Uterus (tissue), 3 donors: ENCODE measurements at regions not wholly inside any gene's neighbourhood (a gene's known extent, or its start where the extent isn't known, plus 50 kb on each side); places are given as distances from the start of the nearest gene placed in this dataset.
"Not testable (repeated sequence)": the region's sequence is repeated elsewhere in the genome, so short reads cannot be mapped to it uniquely, and the experiment has no call there.

ENCODE experiments used
- DNase-seq, 2 donors: peaks; one replicate each; pipeline ENCODE4 v3.0.0-alpha.2; 2019 to 2020
- H3K27ac ChIP-seq, 2 donors: fragments of 200-600 bp; sonication (generic); 1 replicate in 1 of 2; 2 replicates in 1 of 2; pipeline ENCODE4 v1.5.1; 2016 to 2018
- H3K27me3 ChIP-seq, 2 donors: fragments of 200-600 bp; sonication (generic); one replicate each; pipeline ENCODE4 v1.5.1; 2018 to 2019; ENCODE audit warnings: control low read depth in 1 of 2
- H3K36me3 ChIP-seq, 2 donors: fragments of 200-600 bp; sonication (generic); one replicate each; pipeline ENCODE4 v1.5.1; 2019; ENCODE audit warnings: control low read depth in 1 of 2
- H3K4me1 ChIP-seq, 2 donors: fragments of 200-600 bp; sonication (generic); one replicate each; pipeline ENCODE4 v1.5.1; 2018 to 2019; ENCODE audit warnings: control low read depth in 1 of 2
- H3K4me3 ChIP-seq, 2 donors: fragments of 200-600 bp; sonication (generic); 1 replicate in 1 of 2; 2 replicates in 1 of 2; pipeline ENCODE4 v1.5.1; 2018 to 2019; ENCODE audit warnings: mild to moderate bottlenecking in 1 of 2
- H3K9me3 ChIP-seq, 2 donors: fragments of 200-600 bp; sonication (generic); one replicate each; pipeline ENCODE4 v1.5.1; 2019; ENCODE audit warnings: control low read depth in 1 of 2
- POLR2A ChIP-seq, 2 donors: fragments of 450-650 bp; IDR thresholded peaks; one replicate each; pipeline ENCODE4 v1.6.1; 2016; ENCODE audit warnings: antibody characterized with exemption in 2 of 2, mild to moderate bottlenecking in 1 of 2, moderate library complexity in 1 of 2
- intact Hi-C: fragments of 100-400 bp; cut with DNase I; formaldehyde crosslinking; loops from one replicate; pipeline ENCODE4 v1.15.1; 2023; ENCODE audit warnings: low total_unique reads
- TF ChIP-seq, protein P1 (sequence below), 4 experiments: fragments of 200-600 bp in 2 of 4; fragments of 450-650 bp in 2 of 4; sonication (generic) in 2 of 4; IDR thresholded peaks; one replicate each; pipeline ENCODE4 v1.5.1; 2016 to 2019; ENCODE audit warnings: antibody characterized with exemption in 4 of 4, mild to moderate bottlenecking in 2 of 4, moderate library complexity in 1 of 4
- donor health status: DM: yes; HTN: yes; CAD: no.

DNA sequence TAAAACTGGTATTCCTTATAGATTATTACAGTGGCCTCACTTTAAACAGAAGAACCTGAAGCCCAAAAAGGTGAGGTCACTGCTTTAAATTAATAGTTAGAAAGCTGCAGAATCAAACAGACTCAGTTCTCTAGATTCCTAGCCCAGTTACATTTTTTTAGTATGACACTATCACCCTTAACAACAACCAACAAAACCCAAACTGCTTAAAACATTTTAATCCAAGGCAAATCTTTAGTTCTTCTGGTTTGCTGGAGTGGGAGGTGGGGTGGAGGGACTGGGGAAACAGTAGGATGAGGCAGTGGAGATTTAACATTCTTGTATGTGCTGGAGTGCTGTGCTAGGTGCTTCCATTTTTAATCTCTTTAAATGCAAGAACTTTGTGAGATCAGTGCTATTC lies 631.6 kb upstream of the KCNMB2 start:
- peak overlapping the region; percentile 45 to 69 for H3K27ac ChIP-seq
- no peak for TF ChIP-seq POLR2A (IDR thresholded peaks at IDR 0.05)
- TF ChIP-seq, protein P1, sequence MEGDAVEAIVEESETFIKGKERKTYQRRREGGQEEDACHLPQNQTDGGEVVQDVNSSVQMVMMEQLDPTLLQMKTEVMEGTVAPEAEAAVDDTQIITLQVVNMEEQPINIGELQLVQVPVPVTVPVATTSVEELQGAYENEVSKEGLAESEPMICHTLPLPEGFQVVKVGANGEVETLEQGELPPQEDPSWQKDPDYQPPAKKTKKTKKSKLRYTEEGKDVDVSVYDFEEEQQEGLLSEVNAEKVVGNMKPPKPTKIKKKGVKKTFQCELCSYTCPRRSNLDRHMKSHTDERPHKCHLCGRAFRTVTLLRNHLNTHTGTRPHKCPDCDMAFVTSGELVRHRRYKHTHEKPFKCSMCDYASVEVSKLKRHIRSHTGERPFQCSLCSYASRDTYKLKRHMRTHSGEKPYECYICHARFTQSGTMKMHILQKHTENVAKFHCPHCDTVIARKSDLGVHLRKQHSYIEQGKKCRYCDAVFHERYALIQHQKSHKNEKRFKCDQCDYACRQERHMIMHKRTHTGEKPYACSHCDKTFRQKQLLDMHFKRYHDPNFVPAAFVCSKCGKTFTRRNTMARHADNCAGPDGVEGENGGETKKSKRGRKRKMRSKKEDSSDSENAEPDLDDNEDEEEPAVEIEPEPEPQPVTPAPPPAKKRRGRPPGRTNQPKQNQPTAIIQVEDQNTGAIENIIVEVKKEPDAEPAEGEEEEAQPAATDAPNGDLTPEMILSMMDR (IDR thresholded peaks at IDR 0.05): no peak
- H3K27me3 ChIP-seq: no peaks in the 10 kb centered on the region
- no peak for DNase-seq
- H3K9me3 ChIP-seq: no peaks in the 10 kb centered on the region
- no peak overlapping the region for H3K4me3 ChIP-seq
- intact Hi-C loops: no loop called here
- peaks cover 8 to 9% of the 10 kb centered on the region in 2 donors for H3K4me1 ChIP-seq
- no peaks in the 10 kb centered on the region for H3K36me3 ChIP-seq

DNA sequence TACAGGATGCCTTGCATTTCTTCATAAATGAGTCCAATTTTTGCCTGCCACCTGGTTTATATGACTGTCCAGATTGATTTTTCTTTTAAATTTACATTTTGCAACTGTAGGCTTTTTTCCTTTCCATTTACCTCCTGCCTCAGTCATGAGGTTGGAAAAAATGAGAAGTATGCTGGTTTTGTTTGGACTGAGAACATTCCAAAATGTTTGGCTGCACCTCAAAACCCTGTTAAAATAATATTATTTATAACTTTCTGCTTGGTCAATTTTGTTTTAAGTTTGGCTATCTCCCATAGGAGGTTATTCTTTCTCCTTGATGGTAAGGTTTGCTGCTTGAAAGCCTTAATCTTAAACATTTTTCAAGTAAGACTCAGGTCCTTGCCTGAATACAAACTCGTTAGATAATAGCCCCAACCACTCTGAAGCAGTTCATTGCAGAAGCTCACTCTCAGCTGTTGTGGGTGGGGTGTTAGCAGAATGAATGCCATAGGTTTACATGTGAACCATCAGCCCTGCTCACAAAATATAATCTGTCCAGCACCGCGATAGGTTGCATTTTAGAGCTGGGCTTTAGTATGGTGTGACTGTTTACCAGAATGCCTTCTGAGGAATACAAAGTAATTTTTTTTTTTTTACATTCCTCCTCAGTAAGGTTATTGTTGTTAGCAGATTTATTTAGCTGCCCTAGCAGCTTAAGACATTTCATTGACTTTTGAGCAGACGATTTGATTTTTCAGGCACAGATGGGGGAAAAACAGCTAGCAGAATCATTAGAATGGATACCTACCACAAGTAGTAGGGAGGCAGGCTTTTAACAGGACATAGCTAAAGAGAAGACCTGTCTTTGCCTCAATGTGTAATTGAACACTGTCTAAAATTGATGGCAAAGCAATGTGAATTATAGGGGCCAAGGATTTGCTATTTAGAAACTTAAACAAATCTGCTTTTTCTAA lies 630.8 kb upstream of the KCNMB2 start:
- H3K9me3 ChIP-seq: no peaks in the 10 kb centered on the region
- TF ChIP-seq POLR2A (IDR thresholded peaks at IDR 0.05): no peak
- TF ChIP-seq, protein P1 (IDR thresholded peaks at IDR 0.05): no peak
- H3K4me3 ChIP-seq: no peak overlapping the region
- H3K4me1 ChIP-seq: peaks cover 8 to 9% of the 10 kb centered on the region in 2 donors
- H3K36me3 ChIP-seq: no peaks in the 10 kb centered on the region
- intact Hi-C loops: no loop called here
- H3K27me3 ChIP-seq: no peaks in the 10 kb centered on the region
- H3K27ac ChIP-seq: peak overlapping the region; percentile 45 to 69
- no peak for DNase-seq

DNA sequence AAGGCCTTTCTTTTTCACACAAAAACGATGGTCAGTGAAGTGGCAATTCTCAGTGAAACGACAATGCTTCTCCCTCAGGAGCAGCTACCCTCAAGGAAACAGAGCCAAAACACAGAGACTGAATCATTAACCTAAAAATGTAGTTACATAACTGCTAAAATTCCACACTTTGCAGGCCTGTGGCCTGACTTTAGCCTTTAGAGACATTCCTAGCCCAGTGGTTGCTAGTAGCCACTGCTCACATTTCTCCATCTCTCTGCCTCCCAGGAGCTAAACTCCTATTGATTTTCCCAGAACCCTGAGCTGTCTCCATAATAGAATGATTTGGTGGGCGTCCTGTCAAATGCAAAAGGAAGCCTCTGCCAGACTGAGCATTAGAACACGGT lies 630.1 kb upstream of the KCNMB2 start:
- no peaks in the 10 kb centered on the region for H3K36me3 ChIP-seq
- H3K4me3 ChIP-seq: no peak overlapping the region
- DNase-seq: no peak
- no peak for TF ChIP-seq POLR2A (IDR thresholded peaks at IDR 0.05)
- TF ChIP-seq, protein P1 (IDR thresholded peaks at IDR 0.05): no peak
- H3K27me3 ChIP-seq: no peaks in the 10 kb centered on the region
- intact Hi-C loops: no loop called here
- H3K27ac ChIP-seq: peak overlapping the region; percentile 45 to 69
- peaks cover 8 to 9% of the 10 kb centered on the region in 2 donors for H3K4me1 ChIP-seq
- H3K9me3 ChIP-seq: no peaks in the 10 kb centered on the region

DNA sequence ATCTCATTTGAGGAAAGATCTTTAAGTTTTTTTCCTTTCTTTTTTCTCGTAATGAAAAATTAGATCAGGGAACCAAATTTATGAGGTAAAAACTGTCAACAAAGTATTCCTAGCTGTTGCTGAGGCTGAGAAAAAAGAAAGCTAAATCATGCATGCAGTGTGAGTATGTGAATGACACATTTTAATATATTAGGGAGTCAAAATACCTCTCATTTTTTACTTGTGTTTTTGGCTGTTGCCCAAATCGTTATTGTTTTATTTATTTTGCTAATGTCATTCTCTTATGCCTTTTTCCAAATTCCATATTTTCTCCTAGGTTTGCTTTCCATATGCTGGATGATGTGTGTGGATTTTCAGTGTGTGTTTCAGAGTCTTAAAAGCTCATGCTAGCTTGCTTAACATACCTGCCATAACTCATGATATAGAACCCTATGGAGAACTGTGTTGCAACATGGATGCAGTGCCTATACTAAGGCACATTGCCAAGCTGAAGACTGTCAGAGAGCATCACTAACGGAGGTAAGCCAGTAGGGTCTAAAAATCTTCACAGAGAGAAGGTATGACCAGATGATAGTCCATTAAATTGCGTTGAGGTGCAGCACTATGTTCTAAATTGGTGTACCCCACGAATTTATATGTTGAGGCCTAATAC lies 629.5 kb upstream of the KCNMB2 start:
- no peak overlapping the region for H3K4me3 ChIP-seq
- no peaks in the 10 kb centered on the region for H3K27me3 ChIP-seq
- H3K4me1 ChIP-seq: peaks cover 8 to 9% of the 10 kb centered on the region in 2 donors
- no peaks in the 10 kb centered on the region for H3K9me3 ChIP-seq
- DNase-seq: no peak
- TF ChIP-seq, protein P1 (IDR thresholded peaks at IDR 0.05): no peak
- no peak for TF ChIP-seq POLR2A (IDR thresholded peaks at IDR 0.05)
- intact Hi-C loops: no loop called here
- peak overlapping the region; percentile 45 to 69 for H3K27ac ChIP-seq
- no peaks in the 10 kb centered on the region for H3K36me3 ChIP-seq

DNA sequence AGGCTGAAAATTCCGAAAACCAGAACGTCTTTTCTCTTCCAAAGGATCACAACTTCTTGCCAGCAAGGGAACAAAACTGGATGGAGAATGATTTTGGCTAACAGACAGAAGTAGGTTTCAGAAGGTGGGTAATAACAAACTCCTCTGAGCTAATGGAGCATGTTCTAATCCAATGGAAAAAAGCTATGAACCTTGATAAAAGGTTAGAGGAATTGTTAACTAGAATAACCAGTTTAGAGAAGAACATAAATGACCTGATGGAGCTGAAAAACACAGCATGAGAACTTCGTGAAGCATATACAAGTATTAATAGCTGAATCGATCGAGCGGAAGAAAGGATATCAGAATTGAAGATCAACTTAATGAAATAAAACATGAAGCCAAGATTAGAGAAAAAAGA lies 626.7 kb upstream of the KCNMB2 start:
- H3K36me3 ChIP-seq, DNase-seq, H3K27ac ChIP-seq, H3K4me1 ChIP-seq, intact Hi-C loops, H3K27me3 ChIP-seq, H3K9me3 ChIP-seq, H3K4me3 ChIP-seq: not testable (repeated sequence)
